CD4-positive, alpha-beta T cell treated with Interleukin-6 for 4 hours (primary cell): ENCODE measurements at regions not wholly inside any gene's neighbourhood (a gene's known extent, or its start where the extent isn't known, plus 50 kb on each side); places are given as distances from the start of the nearest gene placed in this dataset.

Experiments
- DNase-seq: peaks from one replicate; pipeline ENCODE4 v3.0.0-alpha.2; 2020; ENCODE audit warnings: mixed read lengths

DNA sequence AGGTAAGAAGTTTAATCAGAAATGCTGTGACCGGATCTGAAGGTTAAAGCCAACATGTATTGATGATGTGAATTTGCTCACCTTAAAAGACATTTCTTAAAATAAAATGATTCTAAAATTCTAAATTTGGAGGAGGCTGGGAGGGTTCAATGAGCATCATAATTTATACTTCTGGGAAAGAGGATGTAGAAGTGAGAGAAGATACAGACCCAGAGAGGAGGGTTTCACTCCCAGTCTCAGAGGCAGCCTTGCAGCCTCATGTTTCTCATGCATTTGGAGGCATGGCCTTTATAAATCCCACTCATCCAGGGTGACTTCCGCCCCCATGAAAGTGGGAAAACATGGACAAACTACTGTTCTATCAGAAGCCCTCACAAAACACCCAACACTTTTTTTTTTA is 305.6 kb upstream of the PITRM1 start:
- DNase-seq = no peak

DNA sequence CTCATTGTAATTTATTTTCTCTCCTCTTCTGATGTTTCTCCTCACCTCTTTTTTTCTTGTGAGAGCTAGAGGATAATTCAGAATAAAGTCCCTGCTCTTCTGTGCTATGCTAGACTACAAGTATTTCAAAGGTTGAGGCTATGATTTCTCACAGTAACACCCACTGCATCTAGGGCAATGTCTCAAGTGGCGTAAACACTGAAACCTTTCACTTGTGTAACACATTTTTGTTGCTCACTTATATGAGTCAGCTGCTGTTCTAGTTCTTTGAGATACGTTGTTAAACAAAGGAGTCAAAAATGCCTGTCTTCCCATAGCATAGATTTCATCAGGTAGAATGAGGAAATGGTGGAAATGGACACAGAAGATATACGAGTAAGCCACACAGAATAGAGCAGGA is 305.1 kb upstream of the PITRM1 start:
- no peak for DNase-seq

DNA sequence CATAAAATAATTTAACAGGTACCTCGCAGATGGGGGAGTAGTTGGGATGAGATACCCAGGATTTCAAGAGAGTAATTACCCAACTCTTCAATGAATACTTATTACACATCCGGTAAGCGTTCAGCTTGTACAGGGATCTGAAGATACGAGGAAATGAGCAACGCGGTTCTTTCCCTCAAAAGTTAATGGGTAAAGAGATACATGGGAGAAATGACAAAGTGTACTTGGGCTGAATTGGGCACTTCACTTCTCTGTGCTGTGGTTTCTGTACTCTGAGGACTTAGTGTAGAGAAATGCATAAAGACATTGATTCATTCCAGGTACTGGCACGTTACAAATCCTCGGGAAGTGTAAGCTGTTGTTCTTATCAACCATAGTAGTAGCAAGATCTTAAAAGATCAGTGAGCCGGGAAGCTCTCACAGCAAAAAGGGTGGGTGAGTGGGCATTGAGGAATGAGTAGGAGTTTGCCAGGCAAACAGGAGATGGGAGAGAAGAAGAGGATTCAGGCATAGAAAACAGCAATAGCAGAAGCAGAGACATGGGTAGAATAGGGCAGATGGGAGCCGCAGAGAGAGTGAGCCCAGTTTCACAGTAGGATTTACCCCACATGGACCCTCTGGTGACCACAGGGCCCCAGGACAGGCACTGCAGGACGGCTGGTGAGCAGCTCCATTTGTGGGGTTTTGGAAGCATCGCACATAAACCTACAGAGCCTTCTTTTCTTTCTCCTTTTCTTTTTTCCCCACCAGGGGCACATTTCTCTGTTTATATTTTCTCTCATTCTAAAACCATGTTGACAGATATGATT is 304.3 kb upstream of the PITRM1 start:
- no peak for DNase-seq

DNA sequence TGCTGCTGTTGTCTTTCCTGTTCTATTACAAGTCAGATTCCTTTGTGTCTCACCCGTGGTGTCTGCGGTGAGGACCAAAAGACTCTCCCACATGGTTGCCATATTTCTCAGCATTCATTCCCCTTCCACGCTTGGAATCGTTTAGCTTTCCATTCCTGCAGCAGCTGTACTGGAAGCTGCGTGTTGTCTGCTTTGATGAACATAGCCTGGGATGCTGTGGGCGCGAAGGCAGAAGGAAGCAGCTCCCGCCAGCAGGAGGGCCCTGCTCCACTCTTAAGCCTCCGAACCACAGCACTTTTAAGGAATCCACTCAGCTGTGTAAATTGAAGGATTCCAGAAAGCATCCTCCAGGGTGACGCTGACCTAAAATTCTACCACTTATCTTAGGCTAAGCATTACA is 303.6 kb upstream of the PITRM1 start:
- no peak for DNase-seq

DNA sequence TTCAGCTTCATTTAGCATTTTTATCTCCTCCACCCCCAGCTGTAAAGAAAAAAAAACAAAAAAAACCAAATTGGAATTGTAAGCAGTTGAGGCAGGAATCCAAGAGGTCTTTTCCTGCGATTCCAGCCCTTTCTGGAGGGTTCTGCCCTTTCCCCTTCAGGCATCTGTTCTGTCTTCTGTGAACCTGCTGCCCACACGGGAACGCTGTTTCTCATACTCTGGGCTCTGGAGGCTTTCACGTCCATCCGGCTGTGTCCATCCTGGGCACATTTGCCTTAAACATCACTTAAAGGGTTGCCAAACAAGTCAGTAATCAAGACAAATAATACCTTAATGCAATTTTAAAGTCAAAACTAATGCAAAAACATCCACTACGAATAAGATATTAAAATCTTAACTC is 302.8 kb upstream of the PITRM1 start:
- DNase-seq = no peak

DNA sequence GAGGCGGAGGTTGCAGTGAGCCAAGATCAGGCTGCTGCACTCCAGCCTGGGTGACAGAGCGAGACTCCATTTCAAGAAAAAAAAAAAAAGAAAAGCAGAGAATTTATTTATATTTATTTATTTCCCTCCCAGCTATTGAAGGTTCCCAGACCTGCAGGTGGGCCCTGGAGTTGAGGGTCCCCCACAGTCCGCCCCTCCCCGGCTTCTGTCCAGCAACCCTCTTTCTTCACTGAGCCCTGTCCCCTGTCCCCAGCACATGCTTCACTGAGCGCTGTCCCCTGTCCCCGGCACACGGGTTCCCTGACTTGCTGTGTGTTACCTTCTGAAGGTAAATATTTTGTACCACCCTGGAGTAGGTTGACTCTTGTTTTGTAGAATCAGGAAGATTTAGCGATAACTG is 301.7 kb upstream of the PITRM1 start:
- DNase-seq = no peak

DNA sequence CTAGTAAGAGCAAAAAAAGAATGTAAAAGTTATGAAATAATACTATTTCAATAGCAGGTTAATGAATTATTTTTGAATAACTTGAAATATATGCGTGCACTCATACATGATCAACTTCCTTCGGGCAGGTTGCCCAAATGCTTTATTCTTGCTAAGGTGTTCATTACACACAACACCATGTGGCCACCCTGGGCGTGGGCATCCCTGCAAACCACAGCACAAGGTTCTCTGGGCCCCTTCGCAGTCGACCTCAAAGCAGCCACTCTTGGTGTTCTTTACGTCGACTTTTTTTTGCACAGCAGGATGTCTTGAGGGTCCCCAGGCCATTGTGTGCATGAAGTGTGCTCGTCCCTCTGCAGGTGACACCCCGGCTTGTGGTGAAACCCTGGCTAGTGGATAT is 300.7 kb upstream of the PITRM1 start:
- DNase-seq = no peak

DNA sequence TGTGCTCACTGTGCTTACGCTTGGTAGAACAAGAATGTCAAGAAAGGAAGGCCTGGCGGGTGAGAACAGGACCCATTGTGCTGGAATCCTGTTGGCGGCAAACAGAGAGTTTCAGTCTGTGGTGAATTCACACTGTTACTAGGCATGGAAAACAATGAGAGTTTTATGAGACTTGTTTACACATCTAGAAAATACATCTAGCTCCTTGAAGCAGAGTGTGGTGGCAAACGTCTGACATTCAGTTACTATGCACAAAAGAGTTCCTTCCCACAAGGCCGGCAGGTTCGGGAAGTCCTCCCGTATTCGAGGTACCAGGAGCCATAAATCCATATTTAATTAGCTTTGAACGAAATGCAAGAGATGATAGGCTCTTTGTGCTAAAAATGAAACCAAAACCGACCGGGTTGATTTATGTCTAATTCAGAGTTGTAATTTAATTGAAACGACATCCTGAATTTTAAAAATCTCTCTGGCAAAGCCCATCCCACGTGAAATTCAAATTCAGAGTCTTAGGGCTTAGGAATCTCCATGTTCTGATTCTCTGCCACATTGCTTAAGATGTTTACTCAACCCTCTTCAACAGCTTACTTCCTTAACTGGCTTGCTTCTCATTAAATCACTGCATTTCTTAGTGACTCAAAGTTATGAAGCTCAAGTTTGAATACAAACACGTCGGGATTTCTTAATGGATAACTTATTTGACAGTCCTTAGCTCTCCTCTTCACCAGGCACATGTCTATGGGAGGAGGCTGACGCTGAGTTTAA is 299.9 kb upstream of the PITRM1 start:
- no peak for DNase-seq

DNA sequence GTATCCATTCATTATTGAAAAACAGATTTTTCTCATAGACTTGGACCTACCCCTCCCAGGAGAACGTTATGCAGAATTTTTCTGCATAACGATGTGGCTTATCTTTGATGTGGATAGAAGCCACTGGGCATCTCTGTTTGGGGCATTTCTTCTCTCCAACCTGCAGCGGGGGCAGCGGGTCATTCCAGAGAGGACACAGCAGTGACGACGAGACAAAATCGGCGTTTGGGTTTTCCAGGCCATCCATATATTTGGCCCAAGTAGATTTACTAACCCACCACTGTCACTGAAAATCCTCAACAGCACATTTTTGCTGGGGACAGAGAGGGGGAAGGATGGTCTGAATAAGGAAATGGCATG is 299.3 kb upstream of the PITRM1 start:
- no peak for DNase-seq

DNA sequence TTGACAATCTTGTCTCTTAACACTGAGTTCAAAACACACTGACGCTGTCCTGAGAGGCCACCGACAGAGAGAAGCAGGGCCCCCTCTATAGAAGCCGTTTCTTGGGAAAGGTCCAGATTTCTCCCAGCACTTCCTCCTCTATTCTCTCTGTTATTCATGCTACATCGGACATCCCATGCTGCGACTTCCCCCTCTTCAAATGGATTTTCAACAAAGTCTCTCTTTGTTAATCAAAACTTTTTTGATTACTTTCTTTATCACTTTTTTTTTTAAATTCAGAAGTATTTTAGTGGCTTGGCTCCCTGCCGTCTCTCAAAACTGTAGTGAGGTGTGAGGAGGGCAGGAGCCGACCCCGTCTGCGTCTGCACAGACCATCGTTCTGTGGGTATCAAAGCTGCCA is 298.9 kb upstream of the PITRM1 start:
- no peak for DNase-seq

DNA sequence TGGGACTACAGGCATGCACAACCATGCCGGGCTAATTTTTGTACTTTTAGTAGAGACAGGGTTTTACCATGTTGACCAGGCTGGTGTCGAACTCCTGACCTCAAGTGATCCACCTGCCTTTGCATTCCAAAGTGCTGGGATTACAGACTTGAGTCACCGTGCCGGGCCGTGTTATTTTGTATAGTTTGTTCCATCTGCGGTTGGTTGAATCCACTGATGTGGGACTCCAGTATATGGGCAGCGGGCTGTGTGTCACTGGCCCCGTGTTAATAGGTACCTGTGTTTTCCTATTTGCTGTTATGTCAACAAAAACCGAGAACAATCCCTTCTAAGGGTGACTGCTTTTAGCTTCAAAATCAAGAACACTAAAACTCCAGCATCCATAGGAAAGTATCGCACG is 297.6 kb upstream of the PITRM1 start:
- DNase-seq = no peak

DNA sequence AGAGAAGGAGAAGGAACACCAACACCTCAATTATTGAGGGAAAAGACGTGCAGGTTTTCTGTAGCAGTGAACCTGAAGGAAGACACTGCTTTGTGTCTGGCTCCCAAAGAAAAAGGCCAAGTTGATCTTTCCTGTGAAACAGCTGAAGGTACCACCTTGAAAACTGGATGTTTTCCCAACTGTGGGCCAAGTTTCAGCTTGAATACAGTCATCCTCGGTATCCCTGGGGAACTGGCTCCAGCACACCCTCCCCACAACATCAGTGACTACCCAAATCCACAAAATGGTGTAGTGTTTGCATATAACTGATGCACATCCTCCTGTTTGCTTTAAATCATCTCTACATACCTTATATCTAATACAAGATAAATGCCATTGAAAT is 297.0 kb upstream of the PITRM1 start:
- no peak for DNase-seq

DNA sequence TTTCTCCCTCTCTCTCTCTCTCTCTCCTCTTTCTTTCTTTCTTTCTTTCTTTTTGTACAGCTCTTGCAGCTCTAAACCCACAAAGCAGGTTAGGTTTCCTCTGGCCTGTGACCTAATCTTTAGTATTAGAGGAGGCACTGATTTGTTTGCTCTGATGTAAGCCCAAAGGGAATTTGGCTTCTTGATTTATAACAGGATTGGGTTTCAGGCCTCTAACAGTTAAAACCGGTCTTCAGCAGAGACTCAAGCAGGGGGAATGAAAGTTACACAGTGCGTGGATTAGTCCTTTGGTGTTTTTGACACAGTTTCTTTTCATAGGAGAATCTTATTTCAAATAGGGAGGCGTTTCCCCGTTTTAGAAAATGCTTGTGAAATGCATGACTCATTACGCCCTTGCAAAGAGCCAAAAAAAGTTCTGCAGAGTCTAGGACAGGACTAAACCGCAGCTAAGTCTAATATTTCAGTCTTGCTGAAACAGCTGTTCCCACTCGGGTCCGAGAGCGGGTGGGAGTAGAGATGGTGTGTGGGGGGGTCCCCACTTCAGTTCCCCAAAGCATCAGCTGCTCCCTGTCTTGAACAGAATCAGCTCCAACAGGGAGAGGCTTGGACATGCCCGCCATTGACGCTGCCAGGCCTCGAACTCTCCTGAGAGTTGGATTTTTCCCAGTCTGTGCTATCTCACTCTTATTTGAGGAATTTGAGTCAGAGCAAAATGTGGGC is 296.5 kb upstream of the PITRM1 start:
- no peak for DNase-seq

DNA sequence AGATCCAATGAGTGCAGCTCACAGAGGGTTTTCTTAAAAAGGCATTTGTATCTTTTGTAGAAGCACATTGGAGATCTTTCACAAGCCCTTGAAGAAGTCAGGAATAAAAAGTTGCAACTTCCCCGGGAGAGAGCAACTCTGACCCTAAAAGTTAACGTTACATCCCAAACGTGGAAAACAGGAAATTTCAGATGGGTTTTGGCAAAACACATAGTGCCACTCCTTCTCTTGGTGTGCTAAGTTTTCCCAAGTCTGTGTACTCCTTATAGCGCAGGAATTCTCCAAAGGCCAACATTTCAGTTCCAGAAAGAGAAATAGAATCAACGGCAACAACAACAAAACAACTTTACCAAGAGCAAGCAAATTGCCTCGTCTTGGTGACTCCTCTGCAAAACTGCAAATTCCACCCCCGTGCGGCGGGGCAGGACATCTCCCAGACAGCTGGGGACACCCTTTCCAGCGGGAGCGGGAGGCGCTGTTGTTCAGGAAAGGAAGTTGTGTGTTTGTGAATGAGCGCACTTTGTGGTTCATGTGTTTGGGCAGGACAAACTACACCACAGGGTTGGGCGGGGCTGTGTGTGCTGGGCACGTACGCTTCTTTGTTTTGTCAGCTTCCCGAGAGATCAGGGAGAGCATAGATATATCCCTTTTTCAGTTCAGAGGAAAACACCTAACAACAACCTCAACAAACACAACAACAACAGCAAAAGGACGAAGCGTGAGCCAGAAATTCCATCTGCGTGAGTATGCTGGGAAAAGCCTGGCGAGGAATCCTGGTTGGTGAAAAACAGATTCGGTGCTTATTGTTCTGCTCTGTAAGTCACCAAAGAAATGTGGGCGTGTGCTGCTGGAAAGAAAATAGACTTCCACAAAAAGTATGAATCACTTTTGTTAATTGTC is 294.7 kb upstream of the PITRM1 start:
- peak; percentile 35 for DNase-seq

DNA sequence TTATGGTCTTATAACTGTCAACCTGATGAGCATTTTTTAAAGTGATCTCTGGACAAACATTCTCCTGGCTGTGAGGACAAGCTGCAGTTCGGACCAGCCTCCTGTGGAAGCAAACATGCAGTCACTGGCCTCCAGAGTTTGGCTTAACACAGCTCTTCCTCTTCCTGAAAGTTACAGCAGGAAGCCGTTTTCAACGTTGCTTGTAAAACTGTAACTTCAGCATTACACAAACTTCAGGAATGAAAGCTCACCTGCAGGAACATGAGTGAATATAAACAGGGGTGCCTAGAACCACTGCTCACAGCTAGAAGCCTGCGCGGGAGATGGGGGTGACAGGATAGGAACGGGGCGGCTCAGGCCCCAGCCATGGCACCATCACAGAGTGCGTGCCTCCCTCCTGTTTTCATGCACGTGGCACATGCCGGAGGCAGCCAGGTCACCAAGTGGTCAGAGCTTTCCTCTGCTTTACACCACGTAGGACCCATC is 292.9 kb upstream of the PITRM1 start:
- DNase-seq = no peak

DNA sequence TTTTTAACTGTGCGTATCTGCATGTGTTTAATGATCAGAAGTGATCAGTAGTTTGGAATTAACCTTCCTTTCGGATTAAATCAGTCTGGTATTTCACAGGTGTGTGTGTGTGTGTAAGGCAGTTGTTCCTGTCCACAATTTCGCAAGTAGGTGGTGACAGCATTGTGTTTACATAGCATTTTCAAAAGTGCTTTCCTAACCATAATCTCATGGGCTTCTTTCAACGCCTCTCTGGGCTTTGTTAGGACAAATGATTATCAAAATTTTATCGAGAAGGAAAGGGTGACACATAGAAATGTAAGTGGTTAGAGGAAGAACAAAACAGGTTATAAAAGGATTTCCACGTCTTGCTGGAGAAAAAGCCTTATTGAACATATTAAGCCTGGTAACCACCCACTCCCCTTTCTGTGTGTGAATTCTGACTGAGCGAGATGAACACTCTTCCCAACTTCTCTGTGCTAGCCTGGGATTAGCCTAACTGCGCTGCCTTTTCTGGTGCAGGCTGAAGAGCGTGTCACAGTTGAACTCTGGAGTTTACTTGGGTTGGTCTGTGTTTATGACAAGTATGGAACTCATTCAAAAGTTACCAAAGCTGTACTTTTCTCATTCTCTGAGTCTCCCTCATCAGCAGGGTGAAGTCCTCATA is 292.3 kb upstream of the PITRM1 start:
- no peak for DNase-seq

DNA sequence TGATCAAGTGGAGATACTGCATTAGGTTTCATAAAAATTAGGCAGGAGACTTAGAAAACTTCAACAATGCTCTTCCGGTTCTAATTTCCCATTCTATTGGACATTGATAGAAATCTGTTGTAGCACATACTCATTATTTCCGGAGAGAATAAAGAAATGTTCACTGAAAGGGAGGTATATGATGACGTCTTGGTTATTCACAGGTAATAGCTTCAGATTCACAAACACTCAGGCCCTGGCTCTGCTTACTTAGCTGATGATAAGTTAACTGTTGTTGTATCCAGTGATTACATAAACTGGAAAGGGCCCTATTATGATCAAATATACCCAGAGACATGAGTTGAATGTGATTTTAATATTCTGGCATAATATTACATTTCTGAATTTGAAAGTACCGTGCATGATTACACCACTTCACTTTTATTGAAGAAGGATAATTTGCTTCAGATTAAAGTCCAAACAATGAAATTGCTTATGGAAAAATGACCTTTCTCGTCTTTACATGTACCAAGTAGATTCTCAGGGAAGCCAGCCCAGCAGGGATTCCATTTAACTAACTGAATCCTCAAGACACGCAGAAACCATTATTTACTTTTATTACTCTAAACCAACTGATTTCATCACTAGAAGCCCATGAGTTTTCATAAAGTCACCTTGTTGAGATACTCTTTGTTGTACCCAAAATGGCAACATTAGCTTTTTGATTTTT is 288.0 kb upstream of the PITRM1 start:
- no peak for DNase-seq

DNA sequence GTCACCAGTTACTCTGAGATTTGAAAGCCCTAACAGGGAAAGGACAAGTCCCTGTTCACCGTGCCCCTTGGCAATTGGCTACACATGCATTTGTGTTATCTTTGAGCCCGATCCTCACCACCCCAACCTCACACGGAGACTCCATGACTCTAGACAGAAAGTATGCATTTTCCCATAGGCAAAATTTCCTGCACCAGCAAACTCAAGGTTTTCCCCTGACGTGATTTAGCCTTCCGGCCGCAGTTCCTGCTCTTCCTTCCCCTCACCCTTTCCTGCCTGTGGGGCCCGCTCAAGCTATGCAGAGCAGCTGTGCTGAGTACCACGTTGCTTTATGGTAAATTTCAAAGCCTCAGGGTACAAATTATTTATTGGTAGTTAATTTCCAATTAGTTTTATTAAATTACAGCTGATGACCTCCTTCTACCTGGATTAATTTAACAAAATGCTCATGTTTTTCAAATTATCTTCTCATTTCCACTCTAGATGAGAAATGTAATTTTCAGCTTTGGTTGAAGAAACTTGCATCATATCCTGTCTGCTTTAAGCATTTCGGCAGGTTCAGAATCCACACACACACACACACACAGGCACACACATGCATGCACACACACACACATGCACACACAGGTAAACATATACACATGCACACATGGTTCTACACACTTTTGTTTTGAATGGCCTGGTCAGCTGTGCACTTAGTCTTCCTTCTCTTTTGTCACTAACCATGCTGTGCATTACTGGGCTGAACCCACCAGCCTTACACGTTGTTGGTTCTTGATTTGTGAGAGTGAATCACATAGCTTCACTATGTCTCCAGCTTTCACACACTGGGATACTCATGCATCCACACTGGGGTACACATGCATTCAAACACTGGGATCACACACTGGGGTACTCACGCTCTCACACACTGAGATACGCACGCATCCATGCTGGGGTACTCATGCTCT is 283.1 kb upstream of the PITRM1 start:
- DNase-seq = peak; percentile 44

DNA sequence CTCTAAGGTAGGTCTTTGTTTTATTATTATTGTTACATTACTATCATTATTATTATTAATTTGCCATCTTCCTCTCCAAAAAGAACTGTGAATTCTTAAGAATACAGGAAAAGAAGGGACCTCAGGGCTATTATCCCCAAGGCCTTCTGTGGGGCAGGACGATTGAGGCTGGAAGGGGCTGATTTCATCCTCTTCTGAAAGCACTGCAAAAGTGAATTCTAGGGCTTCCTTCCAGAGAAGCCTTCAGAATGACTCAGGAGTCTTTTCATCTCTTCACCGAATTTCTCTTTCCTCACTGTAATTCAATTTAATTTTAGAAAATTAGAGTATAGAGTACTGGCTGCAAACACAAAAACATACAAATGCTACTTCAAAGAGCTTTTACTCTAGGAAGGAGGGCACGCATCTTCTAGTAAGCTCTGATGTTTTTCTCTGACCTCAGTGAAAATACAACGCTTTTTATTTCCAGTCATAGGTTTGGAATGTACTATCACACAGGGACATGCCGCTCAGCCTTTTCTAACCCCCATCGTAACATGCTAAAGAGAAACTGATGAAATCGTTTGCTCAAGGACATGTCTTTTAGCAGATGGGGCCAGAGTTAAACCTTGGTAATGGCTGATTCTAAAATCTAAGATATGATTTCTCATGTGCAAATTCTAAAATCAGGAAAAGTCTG is 280.2 kb upstream of the PITRM1 start:
- DNase-seq = no peak

DNA sequence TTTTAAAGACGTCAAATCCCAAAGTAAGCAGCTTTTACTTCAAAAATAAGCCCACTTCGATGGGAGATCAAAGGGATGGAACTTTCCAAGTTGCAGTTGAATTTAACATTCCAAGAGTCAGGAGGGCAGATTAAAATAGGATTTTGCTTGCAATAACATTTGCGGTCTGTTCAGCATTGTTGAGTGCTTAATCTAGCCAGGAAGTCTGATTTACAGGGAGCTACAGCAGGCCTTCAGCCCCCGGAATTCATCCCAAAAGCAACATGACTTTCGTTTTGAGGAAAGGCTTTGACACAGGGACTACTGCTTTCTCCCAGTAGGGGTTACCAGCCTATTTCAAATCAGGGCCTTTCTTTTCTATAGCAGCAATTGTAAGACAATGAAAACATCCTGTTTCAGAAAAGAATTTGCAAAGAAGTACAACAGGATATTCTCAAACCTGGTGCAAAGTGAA is 279.6 kb upstream of the PITRM1 start:
- DNase-seq = no peak
